ENCODE measurements at regions not wholly inside any gene's neighbourhood (a gene's known extent, or its start where the extent isn't known, plus 50 kb on each side); places are given as distances from the start of the nearest gene placed in this dataset.
"Not testable (repeated sequence)": the region's sequence is repeated elsewhere in the genome, so short reads cannot be mapped to it uniquely, and the experiment has no call there.

DNA sequence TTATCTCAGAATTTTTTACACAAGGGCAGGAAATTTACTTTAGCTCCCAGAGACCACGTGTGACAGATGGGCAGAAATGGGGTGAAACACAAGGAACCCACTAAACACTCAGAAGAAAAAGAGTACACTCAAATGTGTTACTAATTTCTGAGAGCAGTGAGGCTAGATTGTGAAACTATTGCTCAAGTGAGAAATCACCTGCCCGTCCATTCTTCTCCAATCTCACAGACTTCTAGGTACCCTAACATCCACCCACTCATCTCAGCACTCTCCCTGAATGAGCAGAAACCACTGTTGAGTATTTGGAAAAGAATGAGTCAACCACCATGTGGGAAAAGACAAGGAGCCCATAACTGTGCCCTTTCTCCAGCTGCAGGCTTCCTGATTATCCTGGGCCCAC, 293.0 kb upstream of the CDH2 start:
- intact Hi-C loops (cut with micrococcal nuclease) = no loop called here

DNA sequence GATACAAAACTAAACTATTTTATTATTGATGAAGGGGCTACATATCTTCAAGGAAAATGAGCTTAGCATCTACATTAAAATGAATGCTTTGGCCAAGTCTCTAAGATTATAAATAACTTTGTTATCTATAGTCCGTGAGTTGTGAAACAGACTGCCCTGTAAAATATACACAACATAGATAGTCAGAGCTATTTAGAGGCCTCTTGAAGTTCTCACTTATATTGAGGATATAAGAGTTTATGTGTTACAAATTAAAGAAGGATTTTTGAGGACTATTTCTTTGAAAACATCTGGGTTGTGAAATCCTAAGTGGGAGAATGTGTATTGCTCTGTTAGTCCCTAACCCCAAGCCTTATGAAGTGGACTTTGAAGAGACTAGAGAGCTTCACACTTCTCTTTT, 292.0 kb upstream of the CDH2 start:
- intact Hi-C loops (cut with micrococcal nuclease) = no loop called here

DNA sequence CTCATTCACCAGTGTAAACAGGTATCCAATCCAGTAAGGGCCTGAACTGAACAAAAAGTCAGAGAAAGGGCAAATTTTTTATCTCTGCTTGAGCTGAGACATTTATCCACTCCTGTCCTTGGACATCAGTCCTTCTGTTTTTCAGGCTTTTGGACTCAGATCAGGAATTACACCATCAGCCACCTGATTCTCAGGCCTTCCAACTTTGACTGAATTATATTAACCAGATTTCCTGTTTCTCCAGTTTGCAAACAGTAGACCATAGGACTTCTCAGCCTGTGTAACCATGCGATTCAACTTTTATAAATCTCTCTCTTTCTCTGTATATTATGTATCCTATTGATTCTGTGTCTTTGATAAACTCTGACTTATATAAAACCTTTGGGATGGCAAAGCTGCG, 289.3 kb upstream of the CDH2 start:
- intact Hi-C loops (cut with micrococcal nuclease) = no loop called here

DNA sequence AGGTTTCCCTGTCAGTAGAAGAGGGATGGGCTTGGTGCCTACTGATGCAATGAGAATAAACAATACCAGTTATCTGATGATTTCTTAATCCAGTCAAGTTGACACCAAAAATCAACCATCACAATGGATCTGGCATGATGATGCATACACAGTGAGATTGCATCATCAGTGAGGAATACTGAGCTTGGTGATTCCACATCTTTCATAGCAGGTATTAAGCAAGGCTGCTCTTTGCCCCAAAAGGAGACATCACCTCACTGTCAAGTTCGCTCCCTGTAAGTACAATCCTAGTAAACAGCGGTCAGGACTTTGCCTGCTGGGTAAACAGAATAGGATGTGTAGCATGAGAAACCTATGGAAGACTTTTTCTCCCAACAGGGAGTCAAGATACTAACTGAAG, 282.7 kb upstream of the CDH2 start:
- intact Hi-C loops (cut with micrococcal nuclease) = no loop called here

GRCh38 chr18:28458751-28459150, 281.8 kb upstream of the CDH2 start:
- intact Hi-C loops (cut with micrococcal nuclease) = no loop called here

- intact Hi-C loops (cut with micrococcal nuclease) = no loop called here
Measured at GRCh38 chr18:28457784-28458183, 280.9 kb upstream of the CDH2 start.

GRCh38 chr18:28455971-28456370, 279.0 kb upstream of the CDH2 start:
- intact Hi-C loops (cut with micrococcal nuclease) = no loop called here

GRCh38 chr18:28439870-28440269, 262.9 kb upstream of the CDH2 start:
- intact Hi-C loops (cut with micrococcal nuclease) = loop anchor here (1.0 kb wide), 1 partner anchor 31 kb away; no protein-coding TSS in a partner anchor

- intact Hi-C loops (cut with micrococcal nuclease) = no loop called here
Measured at GRCh38 chr18:28438381-28438780, 261.5 kb upstream of the CDH2 start.

DNA sequence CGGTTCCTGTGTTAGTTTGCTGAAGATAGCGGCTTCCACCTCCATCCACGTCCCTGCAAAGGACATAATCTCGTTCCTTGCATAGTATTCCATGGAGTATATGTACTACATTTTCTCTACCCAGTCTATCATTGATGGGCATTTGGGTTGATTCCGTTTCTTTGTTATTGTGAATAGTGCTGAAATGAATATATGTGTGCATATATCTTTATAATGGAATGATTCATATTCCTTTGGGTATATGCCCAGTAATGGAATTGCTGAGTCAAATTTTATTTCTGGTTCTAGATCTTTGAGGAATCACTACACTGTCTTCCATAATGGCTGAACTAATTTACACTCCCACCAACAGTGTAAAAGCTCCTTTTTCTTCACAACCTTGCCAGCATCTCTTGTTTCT, 255.4 kb upstream of the CDH2 start:
- intact Hi-C loops (cut with micrococcal nuclease) = no loop called here

DNA sequence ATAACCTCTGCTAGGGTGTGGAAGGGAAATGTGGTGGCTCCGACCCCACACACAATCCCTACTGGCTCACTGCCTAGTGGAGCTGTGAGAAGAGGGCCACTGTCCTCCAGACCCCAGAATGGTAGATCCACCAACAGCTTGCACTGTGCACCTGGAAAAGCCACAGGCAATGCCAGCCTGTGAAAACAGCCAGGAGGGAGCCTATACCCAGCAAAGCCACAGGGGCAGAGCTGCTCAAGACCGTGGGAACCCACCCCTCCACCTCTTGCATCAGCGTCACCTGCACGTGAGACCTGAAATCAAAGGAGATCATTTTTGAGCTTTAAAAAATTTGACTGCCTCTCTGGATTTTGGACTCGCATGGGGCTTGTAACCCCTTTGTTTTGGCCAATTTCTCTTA, 249.0 kb upstream of the CDH2 start:
- intact Hi-C loops (cut with micrococcal nuclease) = no loop called here

DNA sequence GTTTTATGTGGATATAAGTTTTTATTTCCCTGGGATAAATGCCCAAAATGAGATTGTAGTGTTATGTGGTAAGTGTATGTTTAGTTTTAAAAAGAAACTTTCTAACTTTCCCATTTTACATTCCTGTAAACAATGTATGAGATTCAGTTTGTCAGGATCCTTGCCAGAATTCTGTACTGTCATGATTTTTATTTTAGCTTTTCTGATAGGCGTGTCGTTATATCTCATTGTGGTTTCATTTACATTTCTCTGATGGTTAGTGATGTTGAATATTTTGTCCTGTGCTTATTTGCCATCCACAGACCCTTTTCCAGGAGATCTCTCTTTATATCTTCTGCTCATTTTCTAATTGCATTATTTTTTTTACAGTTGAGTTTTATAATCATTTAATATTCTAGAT, 245.6 kb upstream of the CDH2 start:
- intact Hi-C loops (cut with micrococcal nuclease) = no loop called here

- intact Hi-C loops (cut with micrococcal nuclease) = not testable (repeated sequence)
Measured at GRCh38 chr18:28421950-28422349, 245.0 kb upstream of the CDH2 start.

GRCh38 chr18:28412521-28412920, 235.6 kb upstream of the CDH2 start:
- intact Hi-C loops (cut with micrococcal nuclease) = no loop called here

GRCh38 chr18:28411806-28412205, 234.9 kb upstream of the CDH2 start:
- intact Hi-C loops (cut with micrococcal nuclease) = no loop called here

DNA sequence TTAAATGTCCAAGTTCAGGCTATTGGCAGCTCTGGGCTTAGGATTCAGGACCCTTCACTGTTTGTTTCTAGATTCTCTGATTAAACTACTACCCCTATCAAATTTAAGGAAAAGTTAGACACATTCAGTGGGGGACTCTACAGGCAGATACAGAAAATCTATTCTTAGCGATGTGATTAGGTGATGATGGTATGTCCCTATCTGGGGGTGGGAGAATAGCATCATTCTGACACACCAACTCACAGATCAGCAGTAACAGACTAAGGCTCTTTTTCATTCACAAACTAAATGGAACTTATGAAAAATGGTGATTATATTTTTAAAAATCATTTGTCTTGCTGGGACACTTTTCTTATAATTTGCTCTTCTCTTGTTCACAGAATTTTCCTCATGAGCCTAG, 232.9 kb upstream of the CDH2 start:
- intact Hi-C loops (cut with micrococcal nuclease) = loop anchor here (1.0 kb wide), 1 partner anchor 29 kb away; no protein-coding TSS in a partner anchor

DNA sequence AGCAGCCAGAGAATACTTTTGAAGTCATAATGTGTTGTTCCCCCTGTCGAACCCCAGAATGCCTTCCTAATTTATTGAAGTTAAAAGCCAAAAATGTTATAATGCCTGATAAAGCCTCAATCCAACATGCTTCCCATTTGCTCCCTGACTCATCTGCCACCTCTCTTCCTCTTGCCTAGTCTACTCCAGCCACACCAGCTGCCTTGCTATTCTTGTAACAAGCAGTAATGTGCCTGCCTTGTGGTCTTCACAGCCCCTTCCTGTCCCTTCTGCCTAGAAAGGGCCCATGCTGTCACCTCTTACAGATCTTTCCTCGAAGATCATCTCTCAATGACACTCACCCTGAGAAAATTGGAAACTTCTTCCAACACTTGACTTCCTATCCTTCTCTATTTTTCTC, 231.6 kb upstream of the CDH2 start:
- intact Hi-C loops (cut with micrococcal nuclease) = no loop called here

GRCh38 chr18:28407681-28408080, 230.8 kb upstream of the CDH2 start:
- intact Hi-C loops (cut with micrococcal nuclease) = no loop called here

GRCh38 chr18:28406533-28406932, 229.6 kb upstream of the CDH2 start:
- intact Hi-C loops (cut with micrococcal nuclease) = no loop called here

DNA sequence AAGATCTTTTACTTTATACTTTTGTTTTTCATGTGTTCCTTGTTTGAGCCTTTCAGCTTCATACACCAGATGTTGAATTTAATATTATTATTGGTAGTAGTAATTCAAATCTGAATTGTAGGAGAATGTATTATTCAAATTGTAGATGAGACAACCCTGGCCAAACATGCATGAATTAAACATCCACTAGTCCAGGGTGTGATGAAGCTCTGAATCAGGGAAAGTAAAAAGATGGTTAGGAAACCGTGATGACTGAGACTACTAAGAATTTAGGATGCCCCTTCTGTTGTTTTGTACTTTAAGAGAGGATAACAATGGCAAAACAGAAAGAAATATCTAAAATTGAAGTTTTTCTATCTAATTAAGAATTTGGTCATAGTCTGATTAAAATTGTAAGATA, 227.8 kb upstream of the CDH2 start:
- intact Hi-C loops (cut with micrococcal nuclease) = no loop called here

- intact Hi-C loops (cut with micrococcal nuclease) = no loop called here
Measured at GRCh38 chr18:28399781-28400362, 222.9 kb upstream of the CDH2 start.

GRCh38 chr18:28398471-28398870, 221.5 kb upstream of the CDH2 start:
- intact Hi-C loops (cut with micrococcal nuclease) = no loop called here

GRCh38 chr18:28390022-28390421, 213.1 kb upstream of the CDH2 start:
- intact Hi-C loops (cut with micrococcal nuclease) = no loop called here

All from T-helper 1 cell treated with Interleukin-12 subunit alpha and Interleukin-12 subunit beta and Interleukin-4 antibody, amounts not matched to agents 30 ng/mL and 1 ng/mL, for 36 hours (primary cell).